K562 (cell line): ENCODE measurements at regions not wholly inside any gene's neighbourhood (a gene's known extent, or its start where the extent isn't known, plus 50 kb on each side); places are given as distances from the start of the nearest gene placed in this dataset.

Experiments
- ATAC-seq: fragments of 200-7000 bp; cut with Tn5 transposase; 3 replicates; pipeline ENCODE4 v1.9.1; 2020; ENCODE audit warnings: moderate library complexity
- BruUV-seq: library from RNA; stranded (reverse); fragments of 400-500 nt; replicated peaks from 2 replicates; lab custom pipeline; 2021; lab: Mats Ljungman, UMichigan
- CTCF ChIA-PET: fragments of 300-600 bp; formaldehyde crosslinking; extraction: SDS; loops from one replicate; lab custom pipeline; 2021; ENCODE audit warnings: low intra/inter-chr PET ratio; lab: Yijun Ruan, JAX
- POLR2A ChIA-PET: fragments of 300-600, 350-650 bp; sonication (Branson Sonifier 250); formaldehyde crosslinking; extraction: SDS; loops from one replicate; lab custom pipeline; 2021; ENCODE audit warnings: antibody characterized with exemption, inconsistent platforms; lab: Yijun Ruan, JAX
- DNase-seq, 4 experiments: peaks; one replicate each; pipeline versions ENCODE4 v3.0.0 to v3.0.0-alpha.2; 2011 to 2018; ENCODE audit warnings: low spot score in 3 of 4, mixed read lengths in 3 of 4; ENCODE audit errors: extremely low read depth in 1 of 4
- FAIRE-seq: peaks from 2 replicates; lab custom pipeline; 2011; peaks lifted over from hg19 to GRCh38; lab: Jason Lieb, UNC
- H2AFZ ChIP-seq: 2 replicates; pipeline ENCODE4 v1.6.0; 2011; ENCODE audit warnings: low read depth, low read length, control low read depth, inconsistent platforms
- H3K27ac ChIP-seq: fragments of 200-600 bp; 3 replicates; pipeline ENCODE4 v1.8.0; 2011; ENCODE audit warnings: low read depth, mild to moderate bottlenecking, control low read depth, inconsistent platforms, low read length, moderate library complexity, mixed read lengths; ENCODE audit errors: extremely low read depth
- H3K27me3 ChIP-seq, 2 experiments: fragments of 300-600 bp in 1 of 2; 2 replicates in 1 of 2; 3 replicates in 1 of 2; pipeline versions ENCODE4 v1.6.0 to v1.8.0; 2011; ENCODE audit warnings: inconsistent platforms in 2 of 2, low read length in 2 of 2, mild to moderate bottlenecking in 1 of 2, mixed read lengths in 1 of 2, moderate library complexity in 1 of 2; ENCODE audit not compliant: control insufficient read depth in 2 of 2, insufficient read depth in 2 of 2
- H3K36me3 ChIP-seq: fragments of 300-600 bp; 3 replicates; pipeline ENCODE4 v1.8.0; 2011; ENCODE audit warnings: mild to moderate bottlenecking, low read length, inconsistent platforms; ENCODE audit not compliant: control insufficient read depth, insufficient read depth
- H3K4me1 ChIP-seq, 2 experiments: fragments of 200-600 bp in 1 of 2; replicated peaks in 1 of 2; 2 replicates in 1 of 2; 3 replicates in 1 of 2; pipeline versions ENCODE4 v1.5.1 to v1.8.0; 2011; ENCODE audit warnings: inconsistent platforms in 2 of 2, low read length in 2 of 2, mild to moderate bottlenecking in 1 of 2, mixed read lengths in 1 of 2, moderate library complexity in 1 of 2; ENCODE audit not compliant: control insufficient read depth in 2 of 2, insufficient read depth in 2 of 2
- H3K4me2 ChIP-seq: 2 replicates; pipeline ENCODE4 v1.6.1; 2011; ENCODE audit warnings: low read length, control low read depth, inconsistent platforms, mixed read lengths; ENCODE audit not compliant: insufficient read depth
- H3K4me3 ChIP-seq: fragments of 200-600 bp; sonication (generic), shearing (Covaris generic); 2 replicates; pipeline ENCODE4 v1.5.1; 2016; ENCODE audit warnings: control low read depth, inconsistent platforms
- H3K79me2 ChIP-seq: fragments of 200-600 bp; 3 replicates; pipeline ENCODE4 v1.8.0; 2011; ENCODE audit warnings: low read length, inconsistent platforms; ENCODE audit not compliant: control insufficient read depth, insufficient read depth
- H3K9ac ChIP-seq, 2 experiments: 2 replicates each; pipeline versions ENCODE4 v1.6.0 to v1.6.1; 2011; ENCODE audit warnings: low read depth in 2 of 2, low read length in 2 of 2, control low read depth in 1 of 2, inconsistent platforms in 1 of 2, mild to moderate bottlenecking in 1 of 2, mixed read lengths in 1 of 2; ENCODE audit not compliant: insufficient read depth in 1 of 2
- H3K9me1 ChIP-seq: one replicate; pipeline ENCODE4 v1.6.0; 2011; ENCODE audit warnings: inconsistent platforms, mild to moderate bottlenecking, low read length, moderate library complexity; ENCODE audit not compliant: control insufficient read depth, insufficient read depth
- H3K9me3 ChIP-seq: replicated peaks from 2 replicates; pipeline ENCODE4 v1.5.1; 2011; ENCODE audit warnings: low read depth, low read length, inconsistent platforms; ENCODE audit not compliant: control insufficient read depth, insufficient read depth
- H4K20me1 ChIP-seq: replicated peaks from 2 replicates; pipeline ENCODE4 v1.6.1; 2011; ENCODE audit warnings: low read length, inconsistent platforms, mixed read lengths; ENCODE audit not compliant: control insufficient read depth, insufficient read depth
- CXXC5 ChIP-seq: fragments of 250-450 bp; sonication (Bioruptor Pico); IDR thresholded peaks from 2 replicates; pipeline ENCODE4 v1.8.0; 2022; ENCODE audit warnings: inconsistent platforms, mild to moderate bottlenecking, moderate library complexity
- HCFC1 ChIP-seq: IDR thresholded peaks from 2 replicates; pipeline ENCODE4 v1.6.1; 2012; ENCODE audit warnings: low read depth, low read length, improper control_type of control experiment
- HMG20A ChIP-seq: fragments of 450-650 bp; formaldehyde crosslinking; conservative IDR thresholded peaks from 2 replicates; pipeline ENCODE4 v1.4.0; 2020; ENCODE audit warnings: mild to moderate bottlenecking, mixed read lengths
- SMC3 ChIP-seq: conservative IDR thresholded peaks from 2 replicates; pipeline ENCODE4 v1.6.1; 2011; ENCODE audit warnings: low read depth, low read length, improper control_type of control experiment; ENCODE audit not compliant: insufficient read depth
- SREBF2 ChIP-seq: sonication (generic); formaldehyde crosslinking; IDR thresholded peaks from 2 replicates; pipeline ENCODE4 v1.4.0; 2020; ENCODE audit warnings: mild to moderate bottlenecking, missing genetic modification reagents
- TSC22D4 ChIP-seq: fragments of 450-650 bp; IDR thresholded peaks from 2 replicates; pipeline ENCODE4 v1.6.1; 2016; ENCODE audit warnings: missing genetic modification characterization, missing biosample characterization, control low read depth
- USF2 ChIP-seq: sonication (generic); formaldehyde crosslinking; IDR thresholded peaks from 2 replicates; pipeline ENCODE4 v1.5.0; 2020; ENCODE audit warnings: missing genetic modification reagents
- ZBTB5 ChIP-seq: fragments of 450-650 bp; IDR thresholded peaks from 2 replicates; pipeline ENCODE4 v1.6.1; 2017; ENCODE audit warnings: antibody characterized with exemption
- ZNF143 ChIP-seq: sonication (generic); formaldehyde crosslinking; IDR thresholded peaks from 2 replicates; pipeline ENCODE4 v1.9.0; 2022; ENCODE audit warnings: mild to moderate bottlenecking, missing genetic modification reagents
- WGBS: fragments of 100-300 bp; shearing (Covaris generic); methylation state at CpG from one replicate; pipeline ENCODE4 v1.1.6; 2016; ENCODE audit warnings: low coverage, mixed read lengths; ENCODE audit not compliant: insufficient coverage; ENCODE audit errors: missing lambda C conversion rate; 5-methylcytosine and 5-hydroxymethylcytosine counted together
- in situ Hi-C: fragments of 300-500 bp; cut with MboI; formaldehyde crosslinking; loops from 4 replicates; pipeline ENCODE4 v1.15.0; 2018; ENCODE audit warnings: inconsistent platforms, mixed read lengths
- intact Hi-C: fragments of 100-400 bp; cut with micrococcal nuclease; formaldehyde crosslinking; loops from 2 replicates; pipeline ENCODE4 v1.14.2; 2022
- TF ChIP-seq, protein P1 (sequence below): fragments of 250-450 bp; sonication (Bioruptor Pico); IDR thresholded peaks from 2 replicates; pipeline ENCODE4 v1.4.0; 2020

- FAIRE-seq (no peak), DNase-seq (no peak)
- H2AFZ ChIP-seq, result no peak overlapping the region
- no peak overlapping the region for H3K9ac ChIP-seq
- no peak overlapping the region for H3K4me3 ChIP-seq
- CTCF ChIA-PET, result no interaction called here
- H3K36me3 ChIP-seq, result no peaks in the 10 kb centered on the region
- in situ Hi-C loops, result no loop called here
- H3K4me1 ChIP-seq, result no peaks in the 10 kb centered on the region; a peak in 1 of 5 replicates
- TF ChIP-seq SMC3 (no peak), TSC22D4 (tag) (no peak), SREBF2 (no peak), ZBTB5 (no peak), ZNF143 (CRISPR knock-in tag) (no peak), HMG20A (no peak), HCFC1 (no peak), USF2 (CRISPR knock-in tag) (no peak), CXXC5 (no peak)
- TF ChIP-seq, protein P1, sequence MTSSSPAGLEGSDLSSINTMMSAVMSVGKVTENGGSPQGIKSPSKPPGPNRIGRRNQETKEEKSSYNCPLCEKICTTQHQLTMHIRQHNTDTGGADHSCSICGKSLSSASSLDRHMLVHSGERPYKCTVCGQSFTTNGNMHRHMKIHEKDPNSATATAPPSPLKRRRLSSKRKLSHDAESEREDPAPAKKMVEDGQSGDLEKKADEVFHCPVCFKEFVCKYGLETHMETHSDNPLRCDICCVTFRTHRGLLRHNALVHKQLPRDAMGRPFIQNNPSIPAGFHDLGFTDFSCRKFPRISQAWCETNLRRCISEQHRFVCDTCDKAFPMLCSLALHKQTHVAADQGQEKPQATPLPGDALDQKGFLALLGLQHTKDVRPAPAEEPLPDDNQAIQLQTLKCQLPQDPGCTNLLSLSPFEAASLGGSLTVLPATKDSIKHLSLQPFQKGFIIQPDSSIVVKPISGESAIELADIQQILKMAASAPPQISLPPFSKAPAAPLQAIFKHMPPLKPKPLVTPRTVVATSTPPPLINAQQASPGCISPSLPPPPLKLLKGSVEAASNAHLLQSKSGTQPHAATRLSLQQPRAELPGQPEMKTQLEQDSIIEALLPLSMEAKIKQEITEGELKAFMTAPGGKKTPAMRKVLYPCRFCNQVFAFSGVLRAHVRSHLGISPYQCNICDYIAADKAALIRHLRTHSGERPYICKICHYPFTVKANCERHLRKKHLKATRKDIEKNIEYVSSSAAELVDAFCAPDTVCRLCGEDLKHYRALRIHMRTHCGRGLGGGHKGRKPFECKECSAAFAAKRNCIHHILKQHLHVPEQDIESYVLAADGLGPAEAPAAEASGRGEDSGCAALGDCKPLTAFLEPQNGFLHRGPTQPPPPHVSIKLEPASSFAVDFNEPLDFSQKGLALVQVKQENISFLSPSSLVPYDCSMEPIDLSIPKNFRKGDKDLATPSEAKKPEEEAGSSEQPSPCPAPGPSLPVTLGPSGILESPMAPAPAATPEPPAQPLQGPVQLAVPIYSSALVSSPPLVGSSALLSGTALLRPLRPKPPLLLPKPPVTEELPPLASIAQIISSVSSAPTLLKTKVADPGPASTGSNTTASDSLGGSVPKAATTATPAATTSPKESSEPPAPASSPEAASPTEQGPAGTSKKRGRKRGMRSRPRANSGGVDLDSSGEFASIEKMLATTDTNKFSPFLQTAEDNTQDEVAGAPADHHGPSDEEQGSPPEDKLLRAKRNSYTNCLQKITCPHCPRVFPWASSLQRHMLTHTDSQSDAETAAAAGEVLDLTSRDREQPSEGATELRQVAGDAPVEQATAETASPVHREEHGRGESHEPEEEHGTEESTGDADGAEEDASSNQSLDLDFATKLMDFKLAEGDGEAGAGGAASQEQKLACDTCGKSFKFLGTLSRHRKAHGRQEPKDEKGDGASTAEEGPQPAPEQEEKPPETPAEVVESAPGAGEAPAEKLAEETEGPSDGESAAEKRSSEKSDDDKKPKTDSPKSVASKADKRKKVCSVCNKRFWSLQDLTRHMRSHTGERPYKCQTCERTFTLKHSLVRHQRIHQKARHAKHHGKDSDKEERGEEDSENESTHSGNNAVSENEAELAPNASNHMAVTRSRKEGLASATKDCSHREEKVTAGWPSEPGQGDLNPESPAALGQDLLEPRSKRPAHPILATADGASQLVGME (CRISPR knock-in tag), result no peak
- TF ChIP-seq, all 486 proteins: peak for 0
- WGBS, result 0% methylated on average over 4 of the region's 4 CpGs
- intact Hi-C loops, result no loop called here
- no peak for ATAC-seq
- POLR2A ChIA-PET, result interaction anchor here (1.1 kb wide), 1 partner anchor 9 kb away, joined by 3 read pairs; no protein-coding TSS in a partner anchor
- H3K4me2 ChIP-seq, result no peak overlapping the region
- no peaks in the 10 kb centered on the region for H4K20me1 ChIP-seq
- no peaks in the 10 kb centered on the region for H3K9me3 ChIP-seq
- no peaks in the 10 kb centered on the region for H3K79me2 ChIP-seq
- H3K9me1 ChIP-seq, result no peaks in the 10 kb centered on the region
- peaks cover 0 to 6% of the 10 kb centered on the region in 2 experiments; a peak in 2 of 5 replicates for H3K27me3 ChIP-seq
- BruUV-seq, result no TSS peak
- H3K27ac ChIP-seq, result no peak overlapping the region
Observed at GRCh38 chr4:189834616-189835015, 106.1 kb upstream of the FRG1 start.
